ENCODE measurements at regions not wholly inside any gene's neighbourhood (a gene's known extent, or its start where the extent isn't known, plus 50 kb on each side); places are given as distances from the start of the nearest gene placed in this dataset.

- ChIA-PET CTCF (no interaction called here), POLR2A (interaction anchor here (0.6 kb wide), 1 partner anchor 147 kb away, joined by 3 read pairs; no protein-coding TSS in a partner anchor)
- intact Hi-C loops (cut with micrococcal nuclease; ENCODE audit: unreplicated experiment) (no loop called here), in situ Hi-C loops (cut with HindIII; ENCODE audit: low pct_unique_long_range_greater_than_20kb, low sequenced_read_pairs) (no loop called here)
- no peak overlapping the region for H3K27ac ChIP-seq (ENCODE audit: low read length)
- H3K27me3 ChIP-seq (ENCODE audit: control insufficient read depth, insufficient read depth, low read length), result no peaks in the 10 kb centered on the region
- no TSS peak for BruUV-seq (replicated peaks)
- TF ChIP-seq POLR2AphosphoS5 (IDR thresholded peaks at IDR 0.05; ENCODE audit: low read depth, low read length) (no peak), CTCF (IDR thresholded peaks at IDR 0.05) (no peak), REST (IDR thresholded peaks at IDR 0.05; ENCODE audit: insufficient read depth in 1 of 2, low read depth in 2 of 2, low read length in 1 of 2) (no peak)
- no peak for ATAC-seq
- no peak for DNase-seq (ENCODE audit: low read depth, low spot score)
- H3K9me3 ChIP-seq (ENCODE audit: control insufficient read depth, insufficient read depth, low read depth, low read length), result no peaks in the 10 kb centered on the region
- H3K4me1 ChIP-seq (ENCODE audit: control insufficient read depth, insufficient read depth, low read length), result no peaks in the 10 kb centered on the region
- no peaks in the 10 kb centered on the region for H3K36me3 ChIP-seq (ENCODE audit: control insufficient read depth, insufficient read depth, low read length)
- no peak overlapping the region for H3K4me3 ChIP-seq (ENCODE audit: low read depth in 2 of 2, low read length in 2 of 2)
Observed at GRCh38 chr2:19476327-19476726, 117.9 kb upstream of the OSR1 start.

GRCh38 chr2:19474128-19474527, 115.7 kb upstream of the OSR1 start:
- POLR2A ChIA-PET, result no interaction called here
- ATAC-seq, result no peak
- intact Hi-C loops (cut with micrococcal nuclease; ENCODE audit: unreplicated experiment), result no loop called here

More at GRCh38 chr2:19474128-19474527, 115.7 kb upstream of the OSR1 start:
- no peaks in the 10 kb centered on the region; the same call in 1 of the 2 replicates for H3K27me3 ChIP-seq (ENCODE audit: control insufficient read depth, insufficient read depth, low read length)
- in situ Hi-C loops (cut with HindIII; ENCODE audit: low pct_unique_long_range_greater_than_20kb, low sequenced_read_pairs), result no loop called here
- no peak for DNase-seq (ENCODE audit: low read depth, low spot score)
- TF ChIP-seq TCF7L2 (IDR thresholded peaks at IDR 0.05; ENCODE audit: low read depth, low read length) (no peak), REST (IDR thresholded peaks at IDR 0.05; ENCODE audit: insufficient read depth in 1 of 2, low read depth in 2 of 2, low read length in 1 of 2) (no peak), SIN3A (IDR thresholded peaks at IDR 0.05; ENCODE audit: borderline replicate concordance, insufficient read depth, low read depth, low read length) (no peak), POLR2AphosphoS5 (IDR thresholded peaks at IDR 0.05; ENCODE audit: low read depth, low read length) (no peak), CTCF (IDR thresholded peaks at IDR 0.05) (no peak)
- no peaks in the 10 kb centered on the region for H3K36me3 ChIP-seq (ENCODE audit: control insufficient read depth, insufficient read depth, low read length)
- no peak overlapping the region for H3K4me3 ChIP-seq (ENCODE audit: low read depth in 2 of 2, low read length in 2 of 2)
- no peak overlapping the region for H3K27ac ChIP-seq (ENCODE audit: low read length)
- no peaks in the 10 kb centered on the region for H3K9me3 ChIP-seq (ENCODE audit: control insufficient read depth, insufficient read depth, low read depth, low read length)
- no peaks in the 10 kb centered on the region for H3K4me1 ChIP-seq (ENCODE audit: control insufficient read depth, insufficient read depth, low read length)
- no TSS peak for BruUV-seq (replicated peaks)
- CTCF ChIA-PET, result no interaction called here
